ENCODE measurements at regions not wholly inside any gene's neighbourhood (a gene's known extent, or its start where the extent isn't known, plus 50 kb on each side); places are given as distances from the start of the nearest gene placed in this dataset.

DNA sequence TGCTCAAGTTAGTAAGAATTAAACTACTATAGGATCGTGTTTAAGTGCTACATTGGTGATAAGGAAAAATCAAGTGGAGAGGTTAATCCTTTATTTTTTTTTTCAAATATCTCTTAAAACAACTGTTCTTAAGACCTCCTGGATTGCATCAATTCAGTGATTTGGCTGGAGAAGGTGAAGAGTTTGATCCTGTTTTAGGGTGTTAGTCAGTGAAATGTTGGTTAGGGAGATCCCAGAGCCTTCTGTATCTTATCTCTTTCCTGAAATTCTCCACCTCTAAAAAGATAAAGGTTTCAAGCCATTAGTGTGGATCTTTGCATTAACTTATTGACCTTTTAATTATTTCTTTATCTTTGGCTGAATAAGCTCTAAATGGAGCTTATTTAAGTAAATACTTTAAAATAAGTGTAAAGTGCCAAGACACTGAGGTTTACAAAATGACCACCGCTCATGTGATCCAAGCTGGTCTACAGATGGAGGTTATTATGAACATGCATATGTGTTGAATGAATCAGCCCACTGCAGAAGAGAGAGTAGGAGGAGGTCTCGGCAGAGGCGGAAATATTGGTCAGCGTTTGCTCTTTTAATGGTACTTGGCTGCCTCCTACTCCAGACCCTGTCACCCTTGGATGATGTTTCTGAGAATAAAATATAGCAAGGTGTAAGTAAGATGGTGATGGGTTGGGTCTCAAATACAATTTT lies 51.8 kb upstream of the BMPER start:
- peak; percentile 72 for DNase-seq (ENCODE audit: extremely low read depth, low read depth)

DNA sequence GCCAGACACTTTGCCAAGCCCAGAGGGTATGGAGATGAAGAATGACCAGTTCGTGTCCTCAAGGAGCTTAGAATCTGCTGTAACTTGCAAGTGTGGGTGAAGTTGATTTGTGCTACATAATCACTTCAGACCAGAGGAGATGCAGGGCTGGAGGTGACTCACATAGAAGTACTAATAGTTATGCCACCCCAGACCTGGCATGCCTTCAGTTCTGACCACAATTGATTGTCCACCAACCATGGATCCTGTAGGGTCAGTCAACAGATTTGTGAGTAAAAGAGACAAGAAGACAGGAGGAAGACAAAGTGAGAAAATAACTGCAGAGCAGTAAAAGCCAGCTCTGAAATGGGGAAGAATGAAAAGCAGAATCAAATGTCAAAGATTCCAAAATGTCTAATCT lies 51.2 kb upstream of the BMPER start:
- H3K4me3 ChIP-seq (replicated peaks; ENCODE audit: low read depth, low read length), result no peak overlapping the region
- TF ChIP-seq CTCF (IDR thresholded peaks at IDR 0.05; ENCODE audit: low read depth, low read length, missing control alignments), result no peak
- DNase-seq (ENCODE audit: extremely low read depth, low read depth), result no peak

More for the DNA sequence above, 51.8 kb upstream of the BMPER start:
- H3K4me3 ChIP-seq (replicated peaks; ENCODE audit: low read depth, low read length), result no peak overlapping the region
- no peak for TF ChIP-seq CTCF (IDR thresholded peaks at IDR 0.05; ENCODE audit: low read depth, low read length, missing control alignments)

DNA sequence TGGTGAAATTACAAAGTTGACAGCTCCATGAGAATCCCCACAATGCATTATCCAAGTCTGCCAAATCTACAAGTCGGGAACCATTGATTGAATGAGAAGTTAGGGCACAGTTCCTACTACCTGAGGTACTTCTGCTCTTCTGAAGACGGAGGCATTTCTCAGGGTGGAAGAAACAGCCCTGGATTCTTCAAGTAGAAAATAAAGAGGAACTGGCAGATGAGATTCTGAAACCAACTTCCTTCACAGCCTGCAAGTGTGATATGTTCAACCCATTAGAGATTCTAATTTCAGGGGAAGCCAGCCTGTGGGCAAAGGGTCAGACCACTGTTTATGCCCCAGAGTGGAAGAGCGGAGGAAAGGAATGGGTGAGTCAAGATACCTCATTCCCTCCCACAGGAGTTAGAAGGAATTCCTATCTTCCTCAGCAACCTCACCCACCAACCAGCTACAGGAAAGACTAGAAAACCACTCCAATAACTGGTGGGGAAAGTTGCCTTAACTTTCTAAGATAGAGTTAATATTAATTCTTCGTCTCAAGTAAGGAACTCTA lies 50.5 kb upstream of the BMPER start:
- no peak overlapping the region for H3K4me3 ChIP-seq (replicated peaks; ENCODE audit: low read depth, low read length)
- no peak for DNase-seq (ENCODE audit: extremely low read depth, low read depth)
- no peak for TF ChIP-seq CTCF (IDR thresholded peaks at IDR 0.05; ENCODE audit: low read depth, low read length, missing control alignments)
